HepG2 (cell line): ENCODE measurements at regions not wholly inside any gene's neighbourhood (a gene's known extent, or its start where the extent isn't known, plus 50 kb on each side); places are given as distances from the start of the nearest gene placed in this dataset.

Source experiments
- EP300 ChIP-seq, 3 experiments: sonication (generic) in 1 of 3; formaldehyde crosslinking in 1 of 3; IDR thresholded peaks; 2 replicates each; pipeline versions ENCODE4 v1.5.1 to v1.6.1; 2011 to 2020; ENCODE audit warnings: low read depth in 2 of 3, low read length in 2 of 3, borderline replicate concordance in 1 of 3, improper control_type of control experiment in 1 of 3, mild to moderate bottlenecking in 1 of 3, missing genetic modification reagents in 1 of 3, moderate library complexity in 1 of 3
- HCFC1 ChIP-seq: fragments of 150-350 bp; IDR thresholded peaks from 2 replicates; pipeline ENCODE4 v1.6.1; 2014; ENCODE audit warnings: low read depth, low read length
- IRF2 ChIP-seq: IDR thresholded peaks from 2 replicates; pipeline ENCODE4 v1.6.1; 2018; ENCODE audit warnings: missing genetic modification reagents, missing compliant biosample characterization
- MXI1 ChIP-seq: IDR thresholded peaks from 3 replicates; pipeline ENCODE4 v1.6.1; 2012; ENCODE audit warnings: low read depth, low read length, inconsistent platforms, borderline replicate concordance
- TCF7L2 ChIP-seq: IDR thresholded peaks from 2 replicates; pipeline ENCODE4 v1.6.1; 2011; ENCODE audit warnings: mild to moderate bottlenecking, low read depth, low read length, moderate library complexity
- ZKSCAN1 ChIP-seq: fragments of 150-350 bp; IDR thresholded peaks from 2 replicates; pipeline ENCODE4 v1.6.1; 2014; ENCODE audit warnings: low read length
- ZNF30 ChIP-seq: sonication (generic); formaldehyde crosslinking; IDR thresholded peaks from 2 replicates; pipeline ENCODE4 v1.5.0; 2020; ENCODE audit warnings: mild to moderate bottlenecking, missing genetic modification reagents
- TF ChIP-seq, protein P1 (sequence below): sonication (generic); formaldehyde crosslinking; IDR thresholded peaks from 2 replicates; pipeline ENCODE4 v1.5.1; 2020; ENCODE audit warnings: mild to moderate bottlenecking, missing genetic modification reagents
- TF ChIP-seq, protein P2 (sequence below): sonication (generic); formaldehyde crosslinking; IDR thresholded peaks from 2 replicates; pipeline ENCODE4 v1.5.0; 2020; ENCODE audit warnings: mild to moderate bottlenecking, missing genetic modification reagents, moderate library complexity
- TF ChIP-seq, protein P3 (sequence below): sonication (generic); formaldehyde crosslinking; IDR thresholded peaks from 2 replicates; pipeline ENCODE4 v1.5.1; 2020; ENCODE audit warnings: missing genetic modification reagents, mild to moderate bottlenecking, borderline replicate concordance

DNA sequence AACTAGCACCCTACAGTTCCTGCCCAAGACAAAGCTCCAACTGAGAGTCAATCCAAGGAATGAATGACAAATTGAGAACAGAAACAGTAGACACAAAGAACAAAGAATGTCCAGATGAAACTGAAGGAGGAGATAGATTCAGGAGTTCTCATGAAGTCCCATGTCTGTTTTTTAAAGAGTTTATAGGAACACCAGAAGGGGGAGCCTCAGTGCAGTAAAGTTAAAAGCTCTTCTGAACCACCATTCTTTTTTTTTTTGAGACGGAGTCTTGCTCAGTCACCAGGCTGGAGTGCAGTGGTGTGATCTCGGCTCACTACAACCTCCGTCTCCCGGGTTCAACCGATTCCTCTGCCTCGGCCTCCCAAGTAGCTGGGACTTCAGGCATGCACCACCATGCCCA, 323.6 kb downstream of the MRPL39 start:
- TF ChIP-seq, protein P1, sequence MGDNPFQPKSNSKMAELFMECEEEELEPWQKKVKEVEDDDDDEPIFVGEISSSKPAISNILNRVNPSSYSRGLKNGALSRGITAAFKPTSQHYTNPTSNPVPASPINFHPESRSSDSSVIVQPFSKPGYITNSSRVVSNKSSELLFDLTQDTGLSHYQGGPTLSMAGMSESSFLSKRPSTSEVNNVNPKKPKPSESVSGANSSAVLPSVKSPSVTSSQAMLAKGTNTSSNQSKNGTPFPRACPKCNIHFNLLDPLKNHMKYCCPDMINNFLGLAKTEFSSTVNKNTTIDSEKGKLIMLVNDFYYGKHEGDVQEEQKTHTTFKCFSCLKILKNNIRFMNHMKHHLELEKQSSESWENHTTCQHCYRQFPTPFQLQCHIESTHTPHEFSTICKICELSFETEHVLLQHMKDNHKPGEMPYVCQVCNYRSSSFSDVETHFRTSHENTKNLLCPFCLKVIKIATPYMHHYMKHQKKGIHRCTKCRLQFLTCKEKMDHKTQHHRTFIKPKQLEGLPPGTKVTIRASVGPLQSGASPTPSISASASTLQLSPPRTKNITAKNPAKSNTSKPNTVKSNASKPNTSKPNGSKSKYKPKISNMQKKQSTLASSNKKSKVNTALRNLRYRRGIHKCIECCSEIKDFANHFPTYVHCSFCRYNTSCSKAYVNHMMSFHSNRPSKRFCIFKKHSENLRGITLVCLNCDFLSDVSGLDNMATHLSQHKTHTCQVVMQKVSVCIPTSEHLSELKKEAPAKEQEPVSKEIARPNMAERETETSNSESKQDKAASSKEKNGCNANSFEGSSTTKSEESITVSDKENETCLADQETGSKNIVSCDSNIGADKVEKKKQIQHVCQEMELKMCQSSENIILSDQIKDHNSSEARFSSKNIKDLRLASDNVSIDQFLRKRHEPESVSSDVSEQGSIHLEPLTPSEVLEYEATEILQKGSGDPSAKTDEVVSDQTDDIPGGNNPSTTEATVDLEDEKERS = no peak
- TF ChIP-seq HCFC1 = no peak
- TF ChIP-seq, protein P2, sequence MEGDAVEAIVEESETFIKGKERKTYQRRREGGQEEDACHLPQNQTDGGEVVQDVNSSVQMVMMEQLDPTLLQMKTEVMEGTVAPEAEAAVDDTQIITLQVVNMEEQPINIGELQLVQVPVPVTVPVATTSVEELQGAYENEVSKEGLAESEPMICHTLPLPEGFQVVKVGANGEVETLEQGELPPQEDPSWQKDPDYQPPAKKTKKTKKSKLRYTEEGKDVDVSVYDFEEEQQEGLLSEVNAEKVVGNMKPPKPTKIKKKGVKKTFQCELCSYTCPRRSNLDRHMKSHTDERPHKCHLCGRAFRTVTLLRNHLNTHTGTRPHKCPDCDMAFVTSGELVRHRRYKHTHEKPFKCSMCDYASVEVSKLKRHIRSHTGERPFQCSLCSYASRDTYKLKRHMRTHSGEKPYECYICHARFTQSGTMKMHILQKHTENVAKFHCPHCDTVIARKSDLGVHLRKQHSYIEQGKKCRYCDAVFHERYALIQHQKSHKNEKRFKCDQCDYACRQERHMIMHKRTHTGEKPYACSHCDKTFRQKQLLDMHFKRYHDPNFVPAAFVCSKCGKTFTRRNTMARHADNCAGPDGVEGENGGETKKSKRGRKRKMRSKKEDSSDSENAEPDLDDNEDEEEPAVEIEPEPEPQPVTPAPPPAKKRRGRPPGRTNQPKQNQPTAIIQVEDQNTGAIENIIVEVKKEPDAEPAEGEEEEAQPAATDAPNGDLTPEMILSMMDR = no peak
- TF ChIP-seq IRF2 (CRISPR knock-in tag) = no peak
- no peak for TF ChIP-seq ZKSCAN1
- TF ChIP-seq, protein P3, sequence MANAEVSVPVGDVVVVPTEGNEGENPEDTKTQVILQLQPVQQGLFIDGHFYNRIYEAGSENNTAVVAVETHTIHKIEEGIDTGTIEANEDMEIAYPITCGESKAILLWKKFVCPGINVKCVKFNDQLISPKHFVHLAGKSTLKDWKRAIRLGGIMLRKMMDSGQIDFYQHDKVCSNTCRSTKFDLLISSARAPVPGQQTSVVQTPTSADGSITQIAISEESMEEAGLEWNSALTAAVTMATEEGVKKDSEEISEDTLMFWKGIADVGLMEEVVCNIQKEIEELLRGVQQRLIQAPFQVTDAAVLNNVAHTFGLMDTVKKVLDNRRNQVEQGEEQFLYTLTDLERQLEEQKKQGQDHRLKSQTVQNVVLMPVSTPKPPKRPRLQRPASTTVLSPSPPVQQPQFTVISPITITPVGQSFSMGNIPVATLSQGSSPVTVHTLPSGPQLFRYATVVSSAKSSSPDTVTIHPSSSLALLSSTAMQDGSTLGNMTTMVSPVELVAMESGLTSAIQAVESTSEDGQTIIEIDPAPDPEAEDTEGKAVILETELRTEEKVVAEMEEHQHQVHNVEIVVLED (CRISPR knock-in tag) = no peak
- TF ChIP-seq TCF7L2 = no peak
- TF ChIP-seq ZNF30 (CRISPR knock-in tag) = no peak
- TF ChIP-seq EP300 (IDR thresholded peaks at IDR 0.05; ENCODE audit: low read depth in 2 of 2, low read length in 2 of 2) = no peak
- no peak for TF ChIP-seq EP300 (CRISPR knock-in tag; IDR thresholded peaks at IDR 0.05; ENCODE audit: borderline replicate concordance)
- TF ChIP-seq MXI1 = no peak
